HuH-7 (cell line): ENCODE measurements at regions not wholly inside any gene's neighbourhood (a gene's known extent, or its start where the extent isn't known, plus 50 kb on each side); places are given as distances from the start of the nearest gene placed in this dataset.

ENCODE experiments used
- DNase-seq: peaks from one replicate; pipeline ENCODE4 v3.0.0; 2011; ENCODE audit warnings: low spot score

- DNase-seq = no peak
Measured at GRCh38 chr2:221156062-221156734, 415.9 kb downstream of the EPHA4 start.

GRCh38 chr2:221161186-221161585 lies 410.9 kb downstream of the EPHA4 start:
- no peak for DNase-seq

GRCh38 chr2:221166292-221166691 lies 405.8 kb downstream of the EPHA4 start:
- no peak for DNase-seq

GRCh38 chr2:221167561-221167960 lies 404.5 kb downstream of the EPHA4 start:
- DNase-seq = no peak

GRCh38 chr2:221169724-221170123 lies 402.4 kb downstream of the EPHA4 start:
- DNase-seq = no peak

- DNase-seq = no peak
Measured at GRCh38 chr2:221170548-221170947, 401.6 kb downstream of the EPHA4 start.

GRCh38 chr2:221176667-221177066 lies 395.4 kb downstream of the EPHA4 start:
- DNase-seq = no peak

GRCh38 chr2:221178139-221178538 lies 394.0 kb downstream of the EPHA4 start:
- no peak for DNase-seq

GRCh38 chr2:221186873-221187272 lies 385.2 kb downstream of the EPHA4 start:
- DNase-seq = no peak

GRCh38 chr2:221189431-221190067 lies 382.6 kb downstream of the EPHA4 start:
- DNase-seq = no peak

GRCh38 chr2:221195829-221196228 lies 376.3 kb downstream of the EPHA4 start:
- DNase-seq = no peak

GRCh38 chr2:221197225-221197856 lies 374.8 kb downstream of the EPHA4 start:
- DNase-seq = no peak

GRCh38 chr2:221198309-221198708 lies 373.8 kb downstream of the EPHA4 start:
- DNase-seq = no peak

- no peak for DNase-seq
Measured at GRCh38 chr2:221200184-221200839, 371.8 kb downstream of the EPHA4 start.

- no peak for DNase-seq
Measured at GRCh38 chr2:221202431-221202830, 369.7 kb downstream of the EPHA4 start.

- no peak for DNase-seq
Measured at GRCh38 chr2:221203125-221203524, 369.0 kb downstream of the EPHA4 start.

- DNase-seq = no peak
Measured at GRCh38 chr2:221203856-221204255, 368.2 kb downstream of the EPHA4 start.

- no peak for DNase-seq
Measured at GRCh38 chr2:221204699-221205098, 367.4 kb downstream of the EPHA4 start.

GRCh38 chr2:221205103-221205673 lies 366.9 kb downstream of the EPHA4 start:
- no peak for DNase-seq

- no peak for DNase-seq
Measured at GRCh38 chr2:221210686-221211085, 361.4 kb downstream of the EPHA4 start.

- no peak for DNase-seq
Measured at GRCh38 chr2:221211653-221212052, 360.5 kb downstream of the EPHA4 start.

GRCh38 chr2:221212105-221212504 lies 360.0 kb downstream of the EPHA4 start:
- DNase-seq = no peak

GRCh38 chr2:221215487-221215886 lies 356.6 kb downstream of the EPHA4 start:
- DNase-seq = no peak
